Stomach smooth muscle (tissue), 2 donors: ENCODE measurements at regions not wholly inside any gene's neighbourhood (a gene's known extent, or its start where the extent isn't known, plus 50 kb on each side); places are given as distances from the start of the nearest gene placed in this dataset.

Experiments used
- H3K27ac ChIP-seq: one replicate; pipeline ENCODE4 v1.7.0; 2013; ENCODE audit warnings: mild to moderate bottlenecking, low read length, inconsistent platforms
- H3K27me3 ChIP-seq, 2 donors: one replicate each; pipeline ENCODE4 v1.7.0; 2013; ENCODE audit warnings: low read length in 2 of 2; ENCODE audit not compliant: insufficient read depth in 2 of 2, control insufficient read depth in 1 of 2
- H3K36me3 ChIP-seq, 2 donors: one replicate each; pipeline ENCODE4 v1.7.0; 2013; ENCODE audit warnings: low read length in 2 of 2; ENCODE audit not compliant: control insufficient read depth in 2 of 2, insufficient read depth in 2 of 2
- H3K4me1 ChIP-seq: one replicate; pipeline ENCODE4 v1.7.0; 2013; ENCODE audit warnings: low read length; ENCODE audit not compliant: control insufficient read depth, insufficient read depth
- H3K4me3 ChIP-seq, 2 donors: one replicate each; pipeline ENCODE4 v1.7.0; 2013; ENCODE audit warnings: low read length in 2 of 2
- H3K9ac ChIP-seq, 2 donors: one replicate each; pipeline ENCODE4 v1.7.0; 2013; ENCODE audit warnings: low read length in 2 of 2, mild to moderate bottlenecking in 1 of 2
- H3K9me3 ChIP-seq, 2 donors: one replicate each; pipeline ENCODE4 v1.7.0; 2013; ENCODE audit warnings: low read length in 2 of 2; ENCODE audit not compliant: control insufficient read depth in 2 of 2
- donor health status: healthy.
- donor health status: Pancreatic carcinoma.

GRCh38 chr9:134503301-134504105 is 138.1 kb upstream of the COL5A1 start:
- no peak overlapping the region for H3K4me3 ChIP-seq
- H3K27me3 ChIP-seq: peaks cover 15 to 23% of the 10 kb centered on the region in 2 donors
- H3K36me3 ChIP-seq: no peaks in the 10 kb centered on the region
- H3K27ac ChIP-seq: no peak overlapping the region
- peaks cover 5% of the 10 kb centered on the region for H3K4me1 ChIP-seq
- H3K9ac ChIP-seq: no peak overlapping the region
- H3K9me3 ChIP-seq: no peaks in the 10 kb centered on the region

DNA sequence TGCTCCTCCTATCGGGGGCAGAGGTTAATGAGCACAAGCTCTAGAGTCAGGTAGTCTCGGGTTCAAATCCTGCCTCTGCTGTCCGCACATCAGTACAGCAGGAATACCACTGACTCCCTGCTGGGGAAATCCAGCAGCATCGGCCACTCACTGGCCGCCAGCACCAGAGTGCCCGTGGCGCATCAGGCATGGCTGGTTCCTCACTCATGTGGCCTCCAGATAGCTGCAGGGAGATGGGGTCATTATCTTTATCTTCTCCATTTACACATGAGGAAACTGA is 137.6 kb upstream of the COL5A1 start:
- H3K9ac ChIP-seq: no peak overlapping the region
- peaks cover 15 to 23% of the 10 kb centered on the region in 2 donors for H3K27me3 ChIP-seq
- no peak overlapping the region for H3K27ac ChIP-seq
- H3K9me3 ChIP-seq: no peaks in the 10 kb centered on the region
- H3K4me3 ChIP-seq: no peak overlapping the region
- H3K36me3 ChIP-seq: no peaks in the 10 kb centered on the region
- peaks cover 5% of the 10 kb centered on the region for H3K4me1 ChIP-seq

GRCh38 chr9:134505032-134505431 is 136.6 kb upstream of the COL5A1 start:
- H3K9me3 ChIP-seq: no peaks in the 10 kb centered on the region
- H3K4me1 ChIP-seq: peaks cover 5% of the 10 kb centered on the region
- no peaks in the 10 kb centered on the region for H3K36me3 ChIP-seq
- no peak overlapping the region for H3K9ac ChIP-seq
- no peak overlapping the region for H3K27ac ChIP-seq
- no peak overlapping the region for H3K4me3 ChIP-seq
- H3K27me3 ChIP-seq: peaks cover 15 to 23% of the 10 kb centered on the region in 2 donors

- H3K27ac ChIP-seq: no peak overlapping the region
- H3K4me3 ChIP-seq: no peak overlapping the region
- no peak overlapping the region for H3K9ac ChIP-seq
- H3K27me3 ChIP-seq: peaks cover 0 to under 1% of the 10 kb centered on the region in 2 donors
- peaks cover 0 to 3% of the 10 kb centered on the region in 2 donors for H3K9me3 ChIP-seq
- H3K36me3 ChIP-seq: no peaks in the 10 kb centered on the region
- H3K4me1 ChIP-seq: no peaks in the 10 kb centered on the region
Observed at GRCh38 chr9:134509281-134509680, 132.3 kb upstream of the COL5A1 start.

GRCh38 chr9:134509817-134510216 is 131.8 kb upstream of the COL5A1 start:
- no peaks in the 10 kb centered on the region for H3K36me3 ChIP-seq
- H3K4me1 ChIP-seq: no peaks in the 10 kb centered on the region
- H3K4me3 ChIP-seq: no peak overlapping the region
- H3K27me3 ChIP-seq: no peaks in the 10 kb centered on the region
- H3K9ac ChIP-seq: no peak overlapping the region
- H3K9me3 ChIP-seq: peaks cover 0 to 3% of the 10 kb centered on the region in 2 donors
- H3K27ac ChIP-seq: no peak overlapping the region

DNA sequence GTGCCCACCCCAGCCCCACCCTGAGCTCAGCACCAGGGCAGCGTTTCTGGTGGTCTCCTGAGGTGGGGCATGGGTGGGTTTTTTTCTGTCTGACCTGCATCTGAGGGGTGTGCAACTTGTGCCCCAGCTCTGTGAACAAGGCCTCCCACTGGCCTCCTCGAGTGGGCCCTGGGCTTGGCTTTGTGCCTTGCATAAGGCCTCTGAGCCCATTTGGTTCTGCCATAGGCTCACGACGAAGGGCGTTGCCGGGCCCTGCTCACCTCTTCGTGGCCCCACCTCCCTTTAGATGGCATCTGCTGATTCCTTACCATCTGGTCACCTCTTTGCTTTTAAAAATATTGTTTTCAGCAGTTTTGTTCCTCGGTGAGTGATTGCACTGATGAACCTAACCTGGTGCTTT is 127.1 kb upstream of the COL5A1 start:
- H3K27ac ChIP-seq: no peak overlapping the region
- H3K27me3 ChIP-seq: peaks cover 0 to 3% of the 10 kb centered on the region in 2 donors

DNA sequence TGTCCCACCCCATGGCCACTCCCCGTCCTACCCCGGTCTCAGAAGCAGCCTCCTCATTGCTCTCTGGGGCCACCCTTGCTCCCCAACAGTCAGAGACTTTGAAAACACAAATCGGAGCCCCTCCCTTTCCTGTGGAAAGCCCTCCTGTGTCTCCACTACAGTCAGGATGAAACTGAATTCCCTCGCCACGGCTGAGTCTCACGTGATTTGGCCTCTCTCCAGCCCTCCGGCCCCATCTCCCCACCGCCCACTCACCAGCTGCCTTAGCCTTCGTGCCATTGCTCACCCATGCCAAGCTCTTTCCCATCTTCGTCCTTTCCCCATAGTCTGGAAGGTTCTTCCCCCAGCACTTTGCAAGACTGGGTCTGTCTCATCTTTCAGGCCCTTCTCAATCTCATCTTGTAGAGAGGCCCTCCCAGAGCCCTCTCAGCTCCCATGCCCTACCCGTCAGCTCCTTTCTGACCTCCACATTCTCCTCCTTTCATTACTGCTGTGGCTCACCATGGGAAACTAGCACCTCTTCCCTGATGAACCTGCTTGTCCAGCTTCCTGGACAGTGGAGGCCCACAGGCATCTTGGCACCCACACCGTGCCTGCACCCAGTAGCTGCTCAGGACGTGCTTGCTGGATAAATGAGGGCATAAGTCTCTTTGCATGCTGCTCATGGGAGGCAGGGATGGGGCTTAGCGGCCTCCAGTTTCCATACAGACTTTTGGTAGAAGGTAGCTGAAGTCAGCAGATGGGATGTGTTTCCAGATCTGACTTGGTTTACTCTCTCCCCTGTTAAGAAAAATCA is 126.4 kb upstream of the COL5A1 start:
- H3K4me3 ChIP-seq: no peak overlapping the region
- peaks cover 0 to 3% of the 10 kb centered on the region in 2 donors for H3K9me3 ChIP-seq
- H3K9ac ChIP-seq: no peak overlapping the region
- no peaks in the 10 kb centered on the region for H3K4me1 ChIP-seq
- H3K27ac ChIP-seq: no peak overlapping the region
- H3K36me3 ChIP-seq: no peaks in the 10 kb centered on the region
- H3K27me3 ChIP-seq: peaks cover 0 to 3% of the 10 kb centered on the region in 2 donors

More for the DNA sequence above, 127.1 kb upstream of the COL5A1 start:
- Histone ChIP-seq H3K36me3 (no peaks in the 10 kb centered on the region), H3K9ac (no peak overlapping the region), H3K4me3 (no peak overlapping the region), H3K9me3 (peaks cover 0 to 3% of the 10 kb centered on the region in 2 donors), H3K4me1 (no peaks in the 10 kb centered on the region)

- no peak overlapping the region for H3K4me3 ChIP-seq
- H3K4me1 ChIP-seq: no peaks in the 10 kb centered on the region
- H3K27me3 ChIP-seq: peaks cover 0 to 3% of the 10 kb centered on the region in 2 donors
- peaks cover 3 to 6% of the 10 kb centered on the region in 2 donors for H3K9me3 ChIP-seq
- H3K9ac ChIP-seq: no peak overlapping the region
- H3K36me3 ChIP-seq: no peaks in the 10 kb centered on the region
- H3K27ac ChIP-seq: no peak overlapping the region
Observed at GRCh38 chr9:134516464-134516863, 125.1 kb upstream of the COL5A1 start.

- H3K27ac ChIP-seq: no peak overlapping the region
- peaks cover 0 to 3% of the 10 kb centered on the region in 2 donors for H3K27me3 ChIP-seq
- H3K4me3 ChIP-seq: no peak overlapping the region
- H3K9ac ChIP-seq: no peak overlapping the region
- no peaks in the 10 kb centered on the region for H3K36me3 ChIP-seq
- peaks cover 3 to 6% of the 10 kb centered on the region in 2 donors for H3K9me3 ChIP-seq
- no peaks in the 10 kb centered on the region for H3K4me1 ChIP-seq
Observed at GRCh38 chr9:134517069-134517680, 124.4 kb upstream of the COL5A1 start.

DNA sequence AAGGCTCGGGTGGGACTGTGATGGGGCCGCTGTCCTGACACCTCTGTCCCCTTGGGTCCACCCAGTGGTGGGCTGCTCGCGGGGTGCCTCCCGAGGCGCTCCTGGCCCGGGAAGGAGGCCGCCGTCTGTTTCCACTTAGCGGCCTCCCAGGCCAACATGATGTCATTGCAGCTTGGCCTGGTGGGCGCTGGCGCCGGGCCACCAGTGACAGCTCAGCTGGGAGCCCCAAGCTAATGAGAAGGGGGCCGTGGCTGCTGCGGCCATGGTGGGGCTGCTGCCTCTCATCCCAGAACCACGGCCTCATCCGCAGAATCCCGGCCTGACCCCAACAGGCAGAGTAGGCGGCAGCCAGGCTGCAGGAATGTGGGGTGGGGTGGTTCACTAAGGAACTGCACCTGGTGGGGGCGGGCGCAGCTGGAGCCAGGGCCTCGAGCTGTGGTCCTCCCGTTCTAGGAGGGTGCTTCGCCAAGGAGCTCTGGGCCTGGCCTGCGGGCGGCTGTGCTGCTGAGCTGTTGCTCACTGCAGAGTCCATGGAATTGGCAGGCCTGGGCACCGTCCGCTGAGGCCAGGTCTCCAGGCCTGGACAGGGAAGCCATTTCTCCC is 123.5 kb upstream of the COL5A1 start:
- H3K4me1 ChIP-seq: no peaks in the 10 kb centered on the region
- peaks cover 0 to 3% of the 10 kb centered on the region in 2 donors for H3K27me3 ChIP-seq
- no peak overlapping the region for H3K27ac ChIP-seq
- H3K4me3 ChIP-seq: no peak overlapping the region
- no peak overlapping the region for H3K9ac ChIP-seq
- H3K9me3 ChIP-seq: peaks cover 0 to 6% of the 10 kb centered on the region in 2 donors
- no peaks in the 10 kb centered on the region for H3K36me3 ChIP-seq
